ENCODE measurements at regions not wholly inside any gene's neighbourhood (a gene's known extent, or its start where the extent isn't known, plus 50 kb on each side); places are given as distances from the start of the nearest gene placed in this dataset.

GRCh38 chr1:87765681-87766070 lies 437.0 kb downstream of the LMO4 start:
- WGBS, 4 donors, result 54 to 73% (median 64%) methylated on average over 1 of the region's 1 CpG

GRCh38 chr1:87766737-87767136 lies 438.1 kb downstream of the LMO4 start:
- Histone ChIP-seq H3K9me3 (peaks cover 0 to 17% (median 0%) of the 10 kb centered on the region in 12 donors), H3K36me3 (no peaks in the 10 kb centered on the region), H3K4me3 (no peak overlapping the region), H3K4me1 (no peaks in the 10 kb centered on the region), H3K27ac (no peak overlapping the region), H3K27me3 (no peaks in the 10 kb centered on the region)
- DNase-seq (no peak), ATAC-seq (no peak)
- WGBS, 4 donors, result 75 to 86% (median 81%) methylated on average over 1 of the region's 1 CpG
- TF ChIP-seq CTCF (IDR thresholded peaks at IDR 0.05) (no peak), POLR2A (IDR thresholded peaks at IDR 0.05) (no peak)
- intact Hi-C loops (cut with DNase I), result no loop called here

More at GRCh38 chr1:87765681-87766070, 437.0 kb downstream of the LMO4 start:
- H3K4me1 ChIP-seq, result no peaks in the 10 kb centered on the region
- DNase-seq, result no peak
- peaks cover 0 to 17% (median 0%) of the 10 kb centered on the region in 12 donors for H3K9me3 ChIP-seq
- TF ChIP-seq POLR2A (IDR thresholded peaks at IDR 0.05) (no peak), CTCF (IDR thresholded peaks at IDR 0.05) (no peak)
- intact Hi-C loops (cut with DNase I), result no loop called here
- no peak for ATAC-seq
- H3K36me3 ChIP-seq, result no peaks in the 10 kb centered on the region
- no peaks in the 10 kb centered on the region for H3K27me3 ChIP-seq
- H3K4me3 ChIP-seq, result no peak overlapping the region
- no peak overlapping the region for H3K27ac ChIP-seq

- intact Hi-C loops (cut with DNase I), result no loop called here
- H3K27ac ChIP-seq, result no peak overlapping the region
- H3K9me3 ChIP-seq, result no peaks in the 10 kb centered on the region
- 84 to 92% (median 87%) methylated on average over 3 of the region's 3 CpGs for WGBS, 4 donors
- H3K4me3 ChIP-seq, result no peak overlapping the region
- no peaks in the 10 kb centered on the region for H3K27me3 ChIP-seq
- H3K36me3 ChIP-seq, result no peaks in the 10 kb centered on the region
- no peak for ATAC-seq
- TF ChIP-seq CTCF (IDR thresholded peaks at IDR 0.05), result no peak
- TF ChIP-seq POLR2A (IDR thresholded peaks at IDR 0.05), result no peak
- no peak for DNase-seq
- H3K4me1 ChIP-seq, result no peaks in the 10 kb centered on the region
Measured at GRCh38 chr1:87778896-87779295, 450.2 kb downstream of the LMO4 start.

GRCh38 chr1:87781554-87781953 lies 452.9 kb downstream of the LMO4 start:
- ATAC-seq, result no peak
- peak overlapping the region in 1 of 12 donors; percentile 61 for H3K27ac ChIP-seq

More at GRCh38 chr1:87781554-87781953, 452.9 kb downstream of the LMO4 start:
- Histone ChIP-seq H3K9me3 (no peaks in the 10 kb centered on the region), H3K4me3 (no peak overlapping the region), H3K4me1 (no peaks in the 10 kb centered on the region), H3K27me3 (no peaks in the 10 kb centered on the region), H3K36me3 (no peaks in the 10 kb centered on the region)
- intact Hi-C loops (cut with DNase I), result no loop called here
- DNase-seq, result no peak
- 37 to 70% (median 60%) methylated on average over 1 of the region's 1 CpG for WGBS, 4 donors
- TF ChIP-seq CTCF (IDR thresholded peaks at IDR 0.05) (no peak), POLR2A (IDR thresholded peaks at IDR 0.05) (no peak)
